Cardiac fibroblast (primary cell): ENCODE measurements at regions not wholly inside any gene's neighbourhood (a gene's known extent, or its start where the extent isn't known, plus 50 kb on each side); places are given as distances from the start of the nearest gene placed in this dataset.
"Not testable (repeated sequence)": the region's sequence is repeated elsewhere in the genome, so short reads cannot be mapped to it uniquely, and the experiment has no call there.

Source experiments
- DNase-seq, 2 donors: peaks; one replicate each; pipeline versions ENCODE4 v3.0.0 to v3.0.0-alpha.2; 2010; ENCODE audit warnings: low read depth in 2 of 2
- H3K4me3 ChIP-seq, 2 donors: replicated peaks in 1 of 2; 1 replicate in 1 of 2; 2 replicates in 1 of 2; pipeline ENCODE4 v1.5.1; 2011; ENCODE audit warnings: low read depth in 2 of 2, low read length in 2 of 2, mild to moderate bottlenecking in 2 of 2, moderate library complexity in 1 of 2
- TF ChIP-seq, protein P1 (sequence below): IDR thresholded peaks from one replicate; pipeline ENCODE4 v1.5.1; 2011; ENCODE audit warnings: low read depth, mild to moderate bottlenecking, low read length, inconsistent platforms

GRCh38 chr10:45111509-45111908 lies 110.8 kb downstream of the ZNF22 start:
- no peak for DNase-seq
- TF ChIP-seq, protein P1, sequence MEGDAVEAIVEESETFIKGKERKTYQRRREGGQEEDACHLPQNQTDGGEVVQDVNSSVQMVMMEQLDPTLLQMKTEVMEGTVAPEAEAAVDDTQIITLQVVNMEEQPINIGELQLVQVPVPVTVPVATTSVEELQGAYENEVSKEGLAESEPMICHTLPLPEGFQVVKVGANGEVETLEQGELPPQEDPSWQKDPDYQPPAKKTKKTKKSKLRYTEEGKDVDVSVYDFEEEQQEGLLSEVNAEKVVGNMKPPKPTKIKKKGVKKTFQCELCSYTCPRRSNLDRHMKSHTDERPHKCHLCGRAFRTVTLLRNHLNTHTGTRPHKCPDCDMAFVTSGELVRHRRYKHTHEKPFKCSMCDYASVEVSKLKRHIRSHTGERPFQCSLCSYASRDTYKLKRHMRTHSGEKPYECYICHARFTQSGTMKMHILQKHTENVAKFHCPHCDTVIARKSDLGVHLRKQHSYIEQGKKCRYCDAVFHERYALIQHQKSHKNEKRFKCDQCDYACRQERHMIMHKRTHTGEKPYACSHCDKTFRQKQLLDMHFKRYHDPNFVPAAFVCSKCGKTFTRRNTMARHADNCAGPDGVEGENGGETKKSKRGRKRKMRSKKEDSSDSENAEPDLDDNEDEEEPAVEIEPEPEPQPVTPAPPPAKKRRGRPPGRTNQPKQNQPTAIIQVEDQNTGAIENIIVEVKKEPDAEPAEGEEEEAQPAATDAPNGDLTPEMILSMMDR: no peak
- H3K4me3 ChIP-seq: no peak overlapping the region

- H3K4me3 ChIP-seq, DNase-seq: not testable (repeated sequence)
These were observed 117.2 kb downstream of the ZNF22 start for GRCh38 chr10:45117940-45118339.

DNA sequence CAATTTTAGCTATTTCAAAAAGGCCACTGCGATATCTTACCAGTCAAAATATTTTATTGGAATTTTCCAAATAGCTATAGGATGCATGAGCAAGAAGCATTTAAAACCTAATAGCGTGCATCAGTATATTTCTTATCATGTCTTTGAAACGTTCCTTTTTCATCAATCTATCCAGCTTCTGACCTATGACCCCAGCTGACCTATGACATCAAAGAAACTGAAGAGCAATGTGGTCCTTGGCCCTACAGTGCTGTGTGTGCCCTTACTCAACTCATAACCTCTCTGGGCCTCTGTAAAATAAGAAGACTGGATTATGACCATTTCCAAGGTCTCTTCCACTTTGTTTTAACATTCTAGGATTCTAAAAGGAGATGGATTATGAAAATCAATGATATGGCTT lies 118.2 kb downstream of the ZNF22 start:
- no peak overlapping the region for H3K4me3 ChIP-seq
- no peak for DNase-seq
- TF ChIP-seq, protein P1: no peak

DNA sequence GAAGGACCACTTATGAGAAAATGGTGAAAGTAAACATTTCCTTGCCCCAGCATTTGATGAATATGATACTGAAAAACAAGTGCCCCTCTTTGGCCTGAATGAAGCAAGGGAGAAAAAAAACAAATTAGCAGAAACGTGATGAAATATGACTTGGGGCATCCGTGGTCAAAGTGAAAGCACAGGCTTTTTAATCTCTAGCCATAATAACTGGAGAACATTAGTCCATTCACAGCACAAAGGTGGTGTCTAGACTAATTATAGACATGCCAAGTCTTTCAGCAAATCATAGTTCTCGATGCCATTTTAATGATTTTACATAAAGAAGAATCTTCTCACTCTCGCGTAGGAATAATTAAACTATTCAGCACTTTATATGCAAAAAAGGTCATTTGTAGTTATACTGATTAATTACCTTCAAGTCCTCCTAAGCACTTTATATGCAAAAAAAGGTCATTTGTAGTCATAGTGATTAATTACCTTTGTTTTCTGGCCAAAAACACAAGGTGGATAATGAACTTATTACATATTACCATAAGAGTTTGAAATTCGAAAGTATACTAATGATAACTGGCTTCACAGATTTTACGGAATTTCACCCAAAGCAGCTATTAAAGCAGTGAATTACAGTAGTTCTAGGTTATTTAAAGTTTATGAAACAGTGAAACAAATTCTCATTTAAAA lies 121.6 kb downstream of the ZNF22 start:
- H3K4me3 ChIP-seq, DNase-seq: not testable (repeated sequence)

- DNase-seq: peak in 1 of 2 donors; percentile 8
- H3K4me3 ChIP-seq: no peak overlapping the region
- TF ChIP-seq, protein P1: no peak
These were observed 134.9 kb downstream of the ZNF22 start for GRCh38 chr10:45135443-45136198.

DNA sequence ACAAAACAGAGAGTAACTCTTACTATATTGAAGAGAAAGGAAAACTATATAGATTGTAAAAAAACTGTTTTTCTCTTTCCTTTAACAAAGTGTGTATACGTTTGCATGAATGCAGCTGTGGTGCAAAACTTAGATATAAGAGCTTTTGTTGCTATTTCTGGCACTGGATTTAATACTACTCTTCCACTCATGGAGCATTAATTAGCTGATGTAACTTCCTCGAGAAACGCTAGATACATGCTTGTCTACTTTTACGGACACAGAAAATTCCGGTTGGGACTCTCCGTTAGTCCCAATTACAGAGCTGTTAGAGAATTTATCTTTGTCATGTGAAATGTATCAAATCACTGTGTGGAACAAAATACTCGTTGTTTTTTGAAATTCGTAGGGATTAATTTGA lies 135.5 kb downstream of the ZNF22 start:
- TF ChIP-seq, protein P1: no peak

DNA sequence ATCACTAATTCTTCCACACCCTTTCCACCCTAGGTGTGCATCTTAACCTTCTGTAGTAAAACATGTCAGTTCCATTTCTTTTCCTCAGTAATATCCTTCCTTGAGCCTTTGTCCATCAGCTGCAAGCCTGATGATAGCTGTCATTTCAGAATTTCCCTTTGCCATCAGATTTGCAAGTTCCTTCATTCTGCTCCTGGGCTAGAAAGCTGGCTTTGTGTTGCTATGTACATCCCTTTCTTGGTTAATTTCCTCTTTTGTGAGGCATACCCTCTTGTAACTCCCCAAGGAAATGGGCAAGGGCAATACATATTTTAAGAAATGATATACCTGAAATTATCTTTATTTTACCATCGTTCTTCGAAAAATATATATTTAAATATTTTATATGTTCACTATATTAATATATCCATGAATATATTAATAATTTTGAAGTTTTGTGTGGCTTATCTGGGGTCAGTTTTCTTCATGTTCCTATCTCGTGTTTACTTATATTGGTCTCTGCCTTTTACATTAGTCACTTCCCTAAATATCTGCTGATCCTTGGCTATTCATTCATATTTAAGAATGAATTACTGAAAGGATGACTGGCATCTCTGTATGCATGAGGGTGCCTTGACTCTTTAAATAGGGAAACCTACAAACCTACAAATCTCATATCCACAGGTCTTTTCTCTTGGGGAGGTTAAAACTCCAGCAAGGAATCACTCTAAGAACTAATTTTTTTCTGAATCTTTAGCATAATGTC lies 143.8 kb downstream of the ZNF22 start:
- H3K4me3 ChIP-seq: no peak overlapping the region
- TF ChIP-seq, protein P1: no peak
- peak in 1 of 2 donors; percentile 43 for DNase-seq

More for the DNA sequence above, 135.5 kb downstream of the ZNF22 start:
- DNase-seq: peak in 1 of 2 donors; percentile 4
- H3K4me3 ChIP-seq: no peak overlapping the region

DNA sequence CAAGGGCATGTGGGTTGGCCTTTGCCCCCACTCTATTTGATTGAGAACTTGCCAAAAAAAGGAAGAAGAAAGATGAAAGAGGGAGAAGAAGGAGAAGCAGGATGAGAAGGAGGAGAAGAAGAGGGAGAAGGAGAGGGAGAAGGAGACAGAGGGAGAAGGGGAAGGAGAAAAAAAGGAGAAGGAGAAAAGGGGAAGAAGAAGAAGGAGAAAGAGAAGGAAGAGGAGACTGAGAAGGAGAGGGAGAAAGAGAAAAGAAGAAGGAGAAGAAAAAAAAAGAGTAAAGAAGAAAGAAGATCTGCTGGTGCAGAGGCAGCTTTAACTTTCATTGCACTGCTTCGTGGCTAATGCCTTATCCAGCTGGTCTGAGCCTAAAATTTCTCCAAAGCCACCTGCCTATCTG lies 144.4 kb downstream of the ZNF22 start:
- H3K4me3 ChIP-seq, DNase-seq: not testable (repeated sequence)
